Fibroblast of lung (primary cell): ENCODE measurements at regions not wholly inside any gene's neighbourhood (a gene's known extent, or its start where the extent isn't known, plus 50 kb on each side); places are given as distances from the start of the nearest gene placed in this dataset.

ENCODE experiments used
- EZH2 ChIP-seq: IDR thresholded peaks from 2 replicates; pipeline ENCODE4 v1.5.1; 2012; ENCODE audit warnings: low read length, control low read depth, mild to moderate bottlenecking; ENCODE audit errors: missing control alignments
- TF ChIP-seq, protein P1 (sequence below), 2 donors: IDR thresholded peaks in 1 of 2; conservative IDR thresholded peaks in 1 of 2; 1 replicate in 1 of 2; 2 replicates in 1 of 2; pipeline ENCODE4 v1.5.1; 2011 to 2012; ENCODE audit warnings: low read length in 2 of 2, control low read depth in 1 of 2, inconsistent platforms in 1 of 2, low read depth in 1 of 2, mild to moderate bottlenecking in 1 of 2

DNA sequence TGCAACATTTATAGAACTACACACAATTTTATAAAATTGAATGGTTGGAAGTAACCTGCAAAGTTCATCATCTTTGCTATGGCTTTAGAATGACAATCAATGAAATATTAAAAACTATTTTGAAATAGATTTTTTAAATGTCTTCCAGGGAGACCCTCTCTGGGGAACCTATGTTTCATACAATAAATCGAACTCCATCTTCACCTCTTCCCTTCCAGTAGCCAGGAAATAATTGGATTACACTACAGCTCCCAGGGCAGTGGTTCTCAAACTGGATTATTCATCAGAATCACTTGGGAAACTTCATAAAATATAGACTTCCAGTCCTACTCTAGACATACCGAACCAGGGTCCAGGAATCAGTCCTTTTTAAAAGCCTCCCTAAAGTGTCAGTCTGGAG lies 328.4 kb downstream of the DUSP6 start:
- TF ChIP-seq EZH2 = no peak
- TF ChIP-seq, protein P1, sequence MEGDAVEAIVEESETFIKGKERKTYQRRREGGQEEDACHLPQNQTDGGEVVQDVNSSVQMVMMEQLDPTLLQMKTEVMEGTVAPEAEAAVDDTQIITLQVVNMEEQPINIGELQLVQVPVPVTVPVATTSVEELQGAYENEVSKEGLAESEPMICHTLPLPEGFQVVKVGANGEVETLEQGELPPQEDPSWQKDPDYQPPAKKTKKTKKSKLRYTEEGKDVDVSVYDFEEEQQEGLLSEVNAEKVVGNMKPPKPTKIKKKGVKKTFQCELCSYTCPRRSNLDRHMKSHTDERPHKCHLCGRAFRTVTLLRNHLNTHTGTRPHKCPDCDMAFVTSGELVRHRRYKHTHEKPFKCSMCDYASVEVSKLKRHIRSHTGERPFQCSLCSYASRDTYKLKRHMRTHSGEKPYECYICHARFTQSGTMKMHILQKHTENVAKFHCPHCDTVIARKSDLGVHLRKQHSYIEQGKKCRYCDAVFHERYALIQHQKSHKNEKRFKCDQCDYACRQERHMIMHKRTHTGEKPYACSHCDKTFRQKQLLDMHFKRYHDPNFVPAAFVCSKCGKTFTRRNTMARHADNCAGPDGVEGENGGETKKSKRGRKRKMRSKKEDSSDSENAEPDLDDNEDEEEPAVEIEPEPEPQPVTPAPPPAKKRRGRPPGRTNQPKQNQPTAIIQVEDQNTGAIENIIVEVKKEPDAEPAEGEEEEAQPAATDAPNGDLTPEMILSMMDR (conservative IDR thresholded peaks at IDR 0.05 in 1 of 2, IDR thresholded peaks at IDR 0.05 in 1 of 2; ENCODE audit: low read depth in 1 of 2, low read length in 2 of 2) = no peak
